ENCODE measurements at regions not wholly inside any gene's neighbourhood (a gene's known extent, or its start where the extent isn't known, plus 50 kb on each side); places are given as distances from the start of the nearest gene placed in this dataset.

DNA sequence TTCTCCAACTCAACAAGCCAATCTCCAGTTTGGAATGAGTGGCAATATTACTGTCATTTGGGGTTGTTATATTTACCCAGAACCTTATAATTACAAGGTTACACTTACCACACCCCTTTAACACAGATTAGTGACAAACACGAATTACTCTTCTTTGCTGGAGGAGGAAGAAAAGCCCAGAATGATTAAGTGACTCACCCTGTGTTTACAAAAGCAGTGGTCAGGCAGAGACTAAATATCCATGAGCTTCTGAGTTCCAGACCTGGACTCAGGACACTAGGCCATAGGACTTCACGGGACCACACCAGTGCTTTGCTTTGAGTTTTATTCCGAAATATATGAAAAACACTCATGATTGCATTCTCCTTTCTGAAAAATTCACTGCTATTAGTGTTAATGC lies 370.8 kb downstream of the TLE1 start:
- TF ChIP-seq, protein P1, sequence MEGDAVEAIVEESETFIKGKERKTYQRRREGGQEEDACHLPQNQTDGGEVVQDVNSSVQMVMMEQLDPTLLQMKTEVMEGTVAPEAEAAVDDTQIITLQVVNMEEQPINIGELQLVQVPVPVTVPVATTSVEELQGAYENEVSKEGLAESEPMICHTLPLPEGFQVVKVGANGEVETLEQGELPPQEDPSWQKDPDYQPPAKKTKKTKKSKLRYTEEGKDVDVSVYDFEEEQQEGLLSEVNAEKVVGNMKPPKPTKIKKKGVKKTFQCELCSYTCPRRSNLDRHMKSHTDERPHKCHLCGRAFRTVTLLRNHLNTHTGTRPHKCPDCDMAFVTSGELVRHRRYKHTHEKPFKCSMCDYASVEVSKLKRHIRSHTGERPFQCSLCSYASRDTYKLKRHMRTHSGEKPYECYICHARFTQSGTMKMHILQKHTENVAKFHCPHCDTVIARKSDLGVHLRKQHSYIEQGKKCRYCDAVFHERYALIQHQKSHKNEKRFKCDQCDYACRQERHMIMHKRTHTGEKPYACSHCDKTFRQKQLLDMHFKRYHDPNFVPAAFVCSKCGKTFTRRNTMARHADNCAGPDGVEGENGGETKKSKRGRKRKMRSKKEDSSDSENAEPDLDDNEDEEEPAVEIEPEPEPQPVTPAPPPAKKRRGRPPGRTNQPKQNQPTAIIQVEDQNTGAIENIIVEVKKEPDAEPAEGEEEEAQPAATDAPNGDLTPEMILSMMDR (IDR thresholded peaks at IDR 0.05; ENCODE audit: low read depth, low read length) = no peak
- no peak for TF ChIP-seq POLR2A (IDR thresholded peaks at IDR 0.05; ENCODE audit: extremely low read depth, insufficient read length)
- TF ChIP-seq, protein P2, sequence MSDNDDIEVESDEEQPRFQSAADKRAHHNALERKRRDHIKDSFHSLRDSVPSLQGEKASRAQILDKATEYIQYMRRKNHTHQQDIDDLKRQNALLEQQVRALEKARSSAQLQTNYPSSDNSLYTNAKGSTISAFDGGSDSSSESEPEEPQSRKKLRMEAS (IDR thresholded peaks at IDR 0.05; ENCODE audit: low read depth, low read length) = no peak
